Glutamatergic neuron (in vitro differentiated cells): ENCODE measurements at regions not wholly inside any gene's neighbourhood (a gene's known extent, or its start where the extent isn't known, plus 50 kb on each side); places are given as distances from the start of the nearest gene placed in this dataset.

Experiments used
- DNase-seq: peaks from one replicate; pipeline ENCODE4 v3.0.0; 2022
- H3K27ac Mint-ChIP-seq: one replicate; pipeline ENCODE4 v1.8.0; 2020; ENCODE audit warnings: mild to moderate bottlenecking, mixed read lengths, inconsistent platforms; ENCODE audit not compliant: unreplicated experiment
- H3K27me3 Mint-ChIP-seq: one replicate; pipeline ENCODE4 v1.8.0; 2020; ENCODE audit warnings: mild to moderate bottlenecking, moderate library complexity, mixed read lengths, inconsistent platforms; ENCODE audit not compliant: unreplicated experiment
- H3K36me3 Mint-ChIP-seq: one replicate; pipeline ENCODE4 v1.8.0; 2020; ENCODE audit warnings: mild to moderate bottlenecking, mixed read lengths, inconsistent platforms; ENCODE audit not compliant: unreplicated experiment
- H3K4me1 Mint-ChIP-seq: one replicate; pipeline ENCODE4 v1.8.0; 2020; ENCODE audit warnings: mild to moderate bottlenecking, low read depth, mixed read lengths, inconsistent platforms; ENCODE audit not compliant: unreplicated experiment
- H3K4me3 Mint-ChIP-seq: one replicate; pipeline ENCODE4 v1.8.0; 2020; ENCODE audit warnings: mild to moderate bottlenecking, mixed read lengths, inconsistent platforms; ENCODE audit not compliant: unreplicated experiment
- H3K9me3 Mint-ChIP-seq: one replicate; pipeline ENCODE4 v1.8.0; 2020; ENCODE audit warnings: mild to moderate bottlenecking, moderate library complexity, mixed read lengths, inconsistent platforms; ENCODE audit not compliant: unreplicated experiment
- TF ChIP-seq, protein P1 (sequence below): fragments of 200-600 bp; sonication (generic); IDR thresholded peaks from one replicate; pipeline ENCODE4 v1.5.0; 2021; ENCODE audit not compliant: partially characterized antibody, unreplicated experiment

DNA sequence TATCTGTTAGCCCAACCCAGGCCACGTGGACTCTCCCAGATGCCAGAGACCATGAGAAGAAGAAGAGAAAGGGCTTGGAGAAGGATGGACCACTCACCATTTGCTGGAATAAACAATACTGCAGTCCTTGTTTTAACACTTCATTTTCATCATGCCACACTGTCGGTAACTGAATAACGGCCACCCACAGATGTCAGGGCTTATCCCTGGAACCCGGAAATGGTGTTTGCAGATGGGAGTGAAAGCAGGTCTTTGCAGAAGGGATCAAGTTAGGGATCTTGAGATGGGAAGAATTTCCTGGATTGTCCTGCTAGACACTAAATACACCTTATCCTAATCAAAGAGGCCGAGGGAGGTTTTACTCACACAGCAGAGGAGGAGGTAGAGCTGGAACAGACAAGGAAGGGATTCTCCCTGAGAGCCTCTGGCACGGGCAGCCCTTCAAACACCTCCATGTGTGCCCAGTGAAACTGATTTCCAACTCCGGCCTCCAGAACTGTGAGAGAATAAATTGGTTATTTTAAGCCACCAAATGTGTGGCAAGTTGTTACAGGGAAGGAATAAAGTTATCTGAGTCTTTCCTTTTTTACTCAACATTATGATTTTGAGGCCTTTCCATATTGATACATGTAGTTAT is 56.3 kb upstream of the SFMBT2 start:
- no peak for DNase-seq
- Mint-ChIP-seq H3K27ac (no peak overlapping the region), H3K27me3 (peaks cover 2% of the 10 kb centered on the region), H3K4me1 (peaks cover 9% of the 10 kb centered on the region), H3K9me3 (peaks cover 3% of the 10 kb centered on the region), H3K36me3 (peaks cover 8% of the 10 kb centered on the region), H3K4me3 (no peak overlapping the region)
- TF ChIP-seq, protein P1, sequence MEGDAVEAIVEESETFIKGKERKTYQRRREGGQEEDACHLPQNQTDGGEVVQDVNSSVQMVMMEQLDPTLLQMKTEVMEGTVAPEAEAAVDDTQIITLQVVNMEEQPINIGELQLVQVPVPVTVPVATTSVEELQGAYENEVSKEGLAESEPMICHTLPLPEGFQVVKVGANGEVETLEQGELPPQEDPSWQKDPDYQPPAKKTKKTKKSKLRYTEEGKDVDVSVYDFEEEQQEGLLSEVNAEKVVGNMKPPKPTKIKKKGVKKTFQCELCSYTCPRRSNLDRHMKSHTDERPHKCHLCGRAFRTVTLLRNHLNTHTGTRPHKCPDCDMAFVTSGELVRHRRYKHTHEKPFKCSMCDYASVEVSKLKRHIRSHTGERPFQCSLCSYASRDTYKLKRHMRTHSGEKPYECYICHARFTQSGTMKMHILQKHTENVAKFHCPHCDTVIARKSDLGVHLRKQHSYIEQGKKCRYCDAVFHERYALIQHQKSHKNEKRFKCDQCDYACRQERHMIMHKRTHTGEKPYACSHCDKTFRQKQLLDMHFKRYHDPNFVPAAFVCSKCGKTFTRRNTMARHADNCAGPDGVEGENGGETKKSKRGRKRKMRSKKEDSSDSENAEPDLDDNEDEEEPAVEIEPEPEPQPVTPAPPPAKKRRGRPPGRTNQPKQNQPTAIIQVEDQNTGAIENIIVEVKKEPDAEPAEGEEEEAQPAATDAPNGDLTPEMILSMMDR: no peak

DNA sequence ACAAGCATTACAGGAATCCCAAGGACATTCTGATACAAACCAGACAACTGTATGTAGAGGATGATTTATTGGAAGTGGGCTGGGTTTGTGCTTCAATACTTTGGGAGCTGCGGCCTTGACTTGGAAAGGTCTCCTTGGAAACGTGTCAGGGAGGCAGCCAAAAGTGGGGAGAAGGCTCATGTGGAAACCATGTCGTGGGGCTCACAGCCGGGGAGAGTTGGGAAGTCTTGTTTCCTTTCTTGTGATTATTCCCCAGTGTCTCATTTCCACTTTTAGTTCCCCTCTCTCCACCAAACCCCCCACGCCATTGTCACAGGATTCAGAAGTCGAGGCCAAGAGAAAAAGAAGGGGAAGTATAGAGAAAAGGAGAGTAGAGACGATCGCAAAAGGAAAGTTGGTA is 53.9 kb upstream of the SFMBT2 start:
- H3K4me1 Mint-ChIP-seq: no peaks in the 10 kb centered on the region
- peaks cover 2% of the 10 kb centered on the region for H3K27me3 Mint-ChIP-seq
- H3K27ac Mint-ChIP-seq: no peak overlapping the region
- peaks cover 3% of the 10 kb centered on the region for H3K9me3 Mint-ChIP-seq
- H3K4me3 Mint-ChIP-seq: no peak overlapping the region
- H3K36me3 Mint-ChIP-seq: peaks cover 8% of the 10 kb centered on the region
- TF ChIP-seq, protein P1: no peak
- no peak for DNase-seq
